ENCODE measurements at regions not wholly inside any gene's neighbourhood (a gene's known extent, or its start where the extent isn't known, plus 50 kb on each side); places are given as distances from the start of the nearest gene placed in this dataset.

- TF ChIP-seq, protein P1, sequence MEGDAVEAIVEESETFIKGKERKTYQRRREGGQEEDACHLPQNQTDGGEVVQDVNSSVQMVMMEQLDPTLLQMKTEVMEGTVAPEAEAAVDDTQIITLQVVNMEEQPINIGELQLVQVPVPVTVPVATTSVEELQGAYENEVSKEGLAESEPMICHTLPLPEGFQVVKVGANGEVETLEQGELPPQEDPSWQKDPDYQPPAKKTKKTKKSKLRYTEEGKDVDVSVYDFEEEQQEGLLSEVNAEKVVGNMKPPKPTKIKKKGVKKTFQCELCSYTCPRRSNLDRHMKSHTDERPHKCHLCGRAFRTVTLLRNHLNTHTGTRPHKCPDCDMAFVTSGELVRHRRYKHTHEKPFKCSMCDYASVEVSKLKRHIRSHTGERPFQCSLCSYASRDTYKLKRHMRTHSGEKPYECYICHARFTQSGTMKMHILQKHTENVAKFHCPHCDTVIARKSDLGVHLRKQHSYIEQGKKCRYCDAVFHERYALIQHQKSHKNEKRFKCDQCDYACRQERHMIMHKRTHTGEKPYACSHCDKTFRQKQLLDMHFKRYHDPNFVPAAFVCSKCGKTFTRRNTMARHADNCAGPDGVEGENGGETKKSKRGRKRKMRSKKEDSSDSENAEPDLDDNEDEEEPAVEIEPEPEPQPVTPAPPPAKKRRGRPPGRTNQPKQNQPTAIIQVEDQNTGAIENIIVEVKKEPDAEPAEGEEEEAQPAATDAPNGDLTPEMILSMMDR (IDR thresholded peaks at IDR 0.05): no peak
- TF ChIP-seq POLR2A (IDR thresholded peaks at IDR 0.05): no peak
Measured at GRCh38 chr1:42044346-42044745, 108.9 kb upstream of the GUCA2B start.
